HFF-Myc (cell line): ENCODE measurements at regions not wholly inside any gene's neighbourhood (a gene's known extent, or its start where the extent isn't known, plus 50 kb on each side); places are given as distances from the start of the nearest gene placed in this dataset.

ENCODE experiments used
- DNase-seq: peaks from one replicate; pipeline ENCODE4 v3.0.0-alpha.2; 2011; ENCODE audit warnings: low read depth; ENCODE audit errors: extremely low read depth
- H3K4me3 ChIP-seq: replicated peaks from 2 replicates; pipeline ENCODE4 v1.5.1; 2011; ENCODE audit warnings: low read depth, mild to moderate bottlenecking, control low read depth, low read length
- TF ChIP-seq, protein P1 (sequence below): IDR thresholded peaks from 2 replicates; pipeline ENCODE4 v1.5.1; 2012; ENCODE audit warnings: mild to moderate bottlenecking, low read depth, low read length, control low read depth; ENCODE audit errors: missing control alignments

DNA sequence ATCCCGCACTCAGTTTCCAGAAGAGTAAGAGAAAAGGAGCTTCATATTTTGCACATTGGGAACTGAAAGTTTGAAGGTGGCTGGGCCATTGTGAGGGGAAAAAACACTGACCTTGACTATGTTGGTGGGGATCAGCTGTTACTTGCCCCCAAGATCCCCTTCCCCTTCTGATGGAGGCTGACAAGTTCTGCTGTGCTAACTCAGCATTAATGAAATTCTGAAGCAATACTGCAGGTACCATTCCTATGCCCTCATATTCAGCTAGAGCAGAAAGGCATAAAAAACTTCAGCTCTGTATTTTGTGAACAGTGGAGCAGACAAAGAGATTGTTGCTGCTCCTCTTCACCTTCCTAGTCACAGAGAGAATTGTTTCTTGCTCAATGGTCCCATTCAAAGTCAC, 1013.8 kb upstream of the C9orf72 start:
- TF ChIP-seq, protein P1, sequence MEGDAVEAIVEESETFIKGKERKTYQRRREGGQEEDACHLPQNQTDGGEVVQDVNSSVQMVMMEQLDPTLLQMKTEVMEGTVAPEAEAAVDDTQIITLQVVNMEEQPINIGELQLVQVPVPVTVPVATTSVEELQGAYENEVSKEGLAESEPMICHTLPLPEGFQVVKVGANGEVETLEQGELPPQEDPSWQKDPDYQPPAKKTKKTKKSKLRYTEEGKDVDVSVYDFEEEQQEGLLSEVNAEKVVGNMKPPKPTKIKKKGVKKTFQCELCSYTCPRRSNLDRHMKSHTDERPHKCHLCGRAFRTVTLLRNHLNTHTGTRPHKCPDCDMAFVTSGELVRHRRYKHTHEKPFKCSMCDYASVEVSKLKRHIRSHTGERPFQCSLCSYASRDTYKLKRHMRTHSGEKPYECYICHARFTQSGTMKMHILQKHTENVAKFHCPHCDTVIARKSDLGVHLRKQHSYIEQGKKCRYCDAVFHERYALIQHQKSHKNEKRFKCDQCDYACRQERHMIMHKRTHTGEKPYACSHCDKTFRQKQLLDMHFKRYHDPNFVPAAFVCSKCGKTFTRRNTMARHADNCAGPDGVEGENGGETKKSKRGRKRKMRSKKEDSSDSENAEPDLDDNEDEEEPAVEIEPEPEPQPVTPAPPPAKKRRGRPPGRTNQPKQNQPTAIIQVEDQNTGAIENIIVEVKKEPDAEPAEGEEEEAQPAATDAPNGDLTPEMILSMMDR: no peak
- H3K4me3 ChIP-seq: no peak overlapping the region
- DNase-seq: no peak

DNA sequence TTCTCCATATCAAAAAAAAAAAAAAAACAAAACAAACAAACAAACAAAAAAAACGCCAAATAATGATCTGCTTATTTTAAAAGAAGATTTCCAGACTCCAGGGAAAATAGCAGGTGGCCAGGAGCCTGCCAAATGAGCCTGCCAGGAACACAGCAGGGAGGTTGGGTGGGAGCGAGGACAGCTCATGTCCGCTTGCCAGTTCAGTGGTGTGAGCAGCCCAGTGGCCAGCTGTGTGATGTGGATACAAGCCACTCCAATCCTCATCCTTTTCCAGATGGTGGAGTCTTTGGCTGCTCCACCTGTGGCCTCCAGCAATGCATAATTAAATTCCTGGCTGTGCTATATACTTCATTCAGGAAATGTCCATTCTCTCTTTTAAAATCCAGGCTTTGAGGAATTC, 1025.1 kb upstream of the C9orf72 start:
- DNase-seq: no peak
- H3K4me3 ChIP-seq: no peak overlapping the region
- TF ChIP-seq, protein P1: no peak

DNA sequence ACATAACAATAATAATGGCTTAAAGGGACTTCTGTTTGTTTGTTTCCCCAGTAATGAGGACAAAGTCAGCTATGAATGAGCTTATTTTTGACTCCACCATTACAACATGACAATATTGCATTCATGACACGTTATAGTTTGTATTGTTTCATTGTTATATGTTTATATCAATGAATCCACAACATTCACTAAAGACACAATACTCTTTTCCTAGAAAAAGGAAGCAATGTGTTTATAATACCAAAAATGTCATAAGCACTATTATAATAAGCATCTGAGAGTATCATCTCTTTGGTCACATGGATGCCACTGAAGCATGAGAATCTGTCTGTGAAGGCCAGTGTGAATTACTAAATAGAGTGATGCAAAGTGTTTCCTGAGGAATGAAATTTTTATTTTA, 1026.9 kb upstream of the C9orf72 start:
- no peak for DNase-seq
- no peak overlapping the region for H3K4me3 ChIP-seq
- TF ChIP-seq, protein P1: no peak

DNA sequence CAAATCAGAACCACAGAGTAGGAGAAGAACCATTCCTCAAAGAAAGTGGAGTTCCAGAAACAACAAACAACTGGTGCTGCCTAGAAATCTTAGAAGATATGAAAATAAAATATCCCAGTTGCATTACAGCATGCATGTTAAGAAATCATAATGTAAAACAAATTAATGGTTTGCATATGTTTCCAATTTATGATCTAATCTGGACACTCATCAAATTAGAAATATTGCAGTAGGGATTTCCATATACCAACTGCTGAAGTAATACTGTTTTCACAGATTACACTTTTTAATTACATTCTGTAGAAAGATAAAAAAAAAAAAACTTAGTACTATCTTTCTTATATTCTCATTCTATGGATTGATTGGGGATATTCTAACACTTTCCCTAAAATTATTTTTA, 1034.6 kb upstream of the C9orf72 start:
- DNase-seq: no peak
- H3K4me3 ChIP-seq: no peak overlapping the region
- TF ChIP-seq, protein P1: no peak

DNA sequence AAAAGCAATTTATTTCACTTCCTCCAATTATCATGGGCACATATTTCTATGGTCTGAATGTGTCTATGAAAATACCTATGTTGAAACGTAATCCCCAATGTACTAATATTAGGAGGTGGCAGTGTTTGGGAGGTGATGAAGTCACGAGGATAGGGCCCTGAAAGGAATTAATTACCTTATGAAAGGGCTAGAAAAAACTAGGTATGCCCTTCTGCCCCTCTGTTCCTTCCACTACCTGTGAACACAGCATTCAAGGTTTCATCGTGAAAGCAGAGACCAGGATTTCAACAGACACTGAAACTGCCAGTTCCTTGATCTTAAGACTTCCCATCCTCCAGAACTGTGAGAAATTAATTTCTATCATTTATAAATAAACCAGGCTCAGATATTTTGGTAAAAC, 1037.1 kb upstream of the C9orf72 start:
- TF ChIP-seq, protein P1: no peak
- no peak for DNase-seq
- H3K4me3 ChIP-seq: no peak overlapping the region

DNA sequence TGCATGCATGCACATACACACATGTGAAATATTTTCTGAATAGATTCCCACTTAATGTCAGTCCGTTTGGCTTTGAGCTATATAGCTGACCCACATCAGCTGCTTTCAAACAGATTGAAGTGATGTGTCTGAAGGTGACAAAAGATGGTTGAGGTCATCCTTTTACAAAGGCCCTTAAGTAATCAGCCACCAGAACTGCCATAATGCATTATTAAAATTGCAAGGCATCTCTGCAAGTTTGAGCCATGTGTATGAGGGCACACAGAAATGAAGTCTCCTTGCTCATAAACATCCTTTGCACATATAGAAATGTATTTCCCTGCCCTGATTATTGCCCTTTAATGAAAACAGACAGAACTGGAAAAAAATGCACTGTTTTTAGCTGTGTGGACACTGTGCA, 1043.0 kb upstream of the C9orf72 start:
- TF ChIP-seq, protein P1: no peak
- H3K4me3 ChIP-seq: no peak overlapping the region
- no peak for DNase-seq

DNA sequence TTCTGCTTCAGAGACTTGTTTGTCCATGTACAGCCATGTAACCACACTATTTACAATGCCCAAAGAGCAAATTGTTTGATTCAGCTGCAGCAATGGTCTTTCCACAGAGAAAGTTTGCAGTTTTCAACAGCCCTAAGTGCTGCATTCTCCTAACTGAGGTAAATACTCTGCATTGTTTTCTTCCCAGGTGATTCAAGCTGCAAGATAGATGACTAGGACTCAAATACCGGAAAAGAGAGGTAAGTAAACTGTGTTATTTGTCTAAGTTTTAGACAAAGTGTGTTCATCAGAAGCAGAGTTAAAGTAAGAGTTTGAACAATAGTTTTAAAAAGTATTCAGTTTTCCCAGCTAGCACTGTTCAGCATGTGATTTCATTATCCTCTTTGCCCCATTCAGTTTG, 1046.7 kb upstream of the C9orf72 start:
- no peak overlapping the region for H3K4me3 ChIP-seq
- DNase-seq: no peak
- TF ChIP-seq, protein P1: no peak
